ENCODE measurements at regions not wholly inside any gene's neighbourhood (a gene's known extent, or its start where the extent isn't known, plus 50 kb on each side); places are given as distances from the start of the nearest gene placed in this dataset.

DNA sequence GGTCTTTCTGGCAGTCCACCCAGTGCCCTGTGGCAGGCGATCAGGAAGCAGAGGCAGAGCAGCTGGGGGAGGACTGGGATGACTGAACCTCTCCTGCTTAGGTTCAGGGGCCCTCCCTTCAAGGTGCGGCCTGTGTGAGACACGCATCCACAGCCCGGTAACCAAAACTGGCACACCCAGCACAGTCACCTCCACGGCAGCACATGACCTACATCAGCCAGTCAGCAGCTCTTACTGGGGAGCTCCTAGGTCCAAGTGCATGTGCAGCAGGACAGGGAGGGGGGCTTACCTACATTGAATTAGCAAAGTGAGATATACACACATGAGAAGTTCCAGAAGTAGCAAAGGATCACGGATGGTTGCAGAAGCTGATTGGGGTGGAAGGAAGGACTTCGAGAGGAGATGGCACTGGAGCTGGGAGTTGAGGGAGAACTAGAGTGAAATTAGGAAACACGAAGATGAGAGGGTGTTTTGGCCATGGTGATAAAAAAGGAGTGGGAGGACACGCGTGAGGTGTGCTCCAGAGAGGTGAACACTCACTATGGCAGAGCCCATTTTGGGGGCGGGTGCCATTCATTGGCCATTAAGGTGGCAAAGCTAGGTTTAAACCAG is 51.4 kb upstream of the IRF2BP2 start:
- peak overlapping the region; percentile 43 for H3K27ac Mint-ChIP-seq
- H3K4me3 Mint-ChIP-seq: no peak overlapping the region
- no peaks in the 10 kb centered on the region for H3K36me3 Mint-ChIP-seq (ENCODE audit: low read depth)
- peaks cover 19% of the 10 kb centered on the region for H3K4me1 Mint-ChIP-seq (ENCODE audit: low read depth)
- H3K27me3 Mint-ChIP-seq (ENCODE audit: low read depth): no peaks in the 10 kb centered on the region
- H3K9me3 Mint-ChIP-seq: no peaks in the 10 kb centered on the region

DNA sequence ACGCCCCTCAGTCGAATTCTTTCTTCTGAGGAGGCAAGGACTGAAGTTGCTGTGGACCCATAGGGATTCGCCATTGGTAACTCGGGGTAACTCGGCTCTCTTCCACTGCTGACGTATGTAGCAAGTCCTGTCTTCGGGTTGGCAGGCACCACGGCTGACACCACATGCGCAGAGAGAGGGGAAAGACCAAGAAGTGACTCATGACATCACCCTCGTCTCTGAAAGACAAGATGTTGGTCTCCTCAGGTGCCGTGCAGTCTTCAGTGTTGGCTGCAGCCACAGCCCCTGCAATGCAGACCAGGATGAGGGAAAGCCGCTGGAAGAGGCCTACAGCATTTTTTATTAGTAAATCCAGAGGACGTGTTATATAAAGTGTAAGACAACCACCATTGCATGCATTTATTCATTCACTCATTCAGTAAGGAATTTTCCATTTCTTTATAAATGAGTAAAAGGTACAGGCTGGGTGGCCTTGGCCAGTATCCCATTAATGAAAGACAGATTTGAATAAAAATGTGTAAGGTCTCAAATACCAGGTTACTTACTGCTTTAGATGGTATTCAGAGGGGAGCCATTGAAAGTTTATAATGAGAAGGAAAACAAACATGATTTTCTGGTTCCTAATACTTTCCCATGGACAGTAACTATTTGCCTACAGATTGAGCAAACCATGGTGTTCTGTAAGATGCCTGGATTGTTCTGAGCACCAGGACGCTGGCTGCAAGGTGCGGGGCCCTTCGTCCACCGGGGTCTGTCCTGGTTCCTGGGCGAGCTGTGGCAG is 50.7 kb upstream of the IRF2BP2 start:
- Mint-ChIP-seq H3K36me3 (ENCODE audit: low read depth) (no peaks in the 10 kb centered on the region), H3K4me3 (no peak overlapping the region), H3K9me3 (no peaks in the 10 kb centered on the region), H3K4me1 (ENCODE audit: low read depth) (peaks cover 16% of the 10 kb centered on the region), H3K27me3 (ENCODE audit: low read depth) (no peaks in the 10 kb centered on the region), H3K27ac (no peak overlapping the region)

Measured in T-helper 1 cell treated with Interleukin-12 subunit alpha and Interleukin-12 subunit beta and Interleukin-4 antibody, amounts not matched to agents 30 μg/mL and 1 μg/mL, for 36 hours (primary cell).